Right lobe of liver (tissue), 6 donors: ENCODE measurements at regions not wholly inside any gene's neighbourhood (a gene's known extent, or its start where the extent isn't known, plus 50 kb on each side); places are given as distances from the start of the nearest gene placed in this dataset.

Source experiments
- ATAC-seq, 4 donors: fragments of 200-7000 bp; cut with Tn5 transposase; one replicate each; pipeline ENCODE4 v1.9.1; 2020; ENCODE audit warnings: mild to moderate bottlenecking in 4 of 4, moderate library complexity in 4 of 4
- DNase-seq, 3 donors: peaks; one replicate each; pipeline ENCODE4 v3.0.0-alpha.2; 2020
- H3K27ac ChIP-seq, 3 donors: fragments of 200-600 bp; one replicate each; pipeline ENCODE4 v1.8.0; 2022
- H3K27me3 ChIP-seq, 2 donors: fragments of 200-600 bp; one replicate each; pipeline ENCODE4 v1.8.0; 2022
- H3K36me3 ChIP-seq, 4 donors: fragments of 200-600 bp; sonication (generic) in 1 of 4; one replicate each; pipeline versions ENCODE4 v1.5.1 to v1.8.0; 2017 to 2022; ENCODE audit warnings: control low read depth in 1 of 4
- H3K4me1 ChIP-seq, 4 donors: fragments of 200-600 bp; sonication (generic) in 1 of 4; one replicate each; pipeline versions ENCODE4 v1.5.1 to v1.8.0; 2017 to 2022; ENCODE audit warnings: control low read depth in 1 of 4
- H3K4me3 ChIP-seq, 3 donors: fragments of 200-600 bp; one replicate each; pipeline ENCODE4 v1.8.0; 2022
- H3K9me3 ChIP-seq, 4 donors: fragments of 200-600 bp; sonication (generic) in 1 of 4; one replicate each; pipeline versions ENCODE4 v1.5.1 to v1.8.0; 2017 to 2022; ENCODE audit warnings: control low read depth in 1 of 4
- POLR2A ChIP-seq: fragments of 450-650 bp; IDR thresholded peaks from one replicate; pipeline ENCODE4 v1.6.1; 2017; ENCODE audit warnings: antibody characterized with exemption, mild to moderate bottlenecking
- WGBS: methylation state at CpG from one replicate; pipeline ENCODE4 v1.1.6; 2018; ENCODE audit warnings: low coverage, low lambda C conversion rate; ENCODE audit not compliant: insufficient coverage; ENCODE audit errors: missing lambda C conversion rate; 5-methylcytosine and 5-hydroxymethylcytosine counted together
- intact Hi-C, 2 donors: fragments of 100-400 bp; cut with DNase I; formaldehyde crosslinking; loops; one replicate each; pipeline versions ENCODE4 v1.11.2 to v1.14.1; 2022
- TF ChIP-seq, protein P1 (sequence below), 4 donors: fragments of 200-600 bp in 3 of 4; fragments of 450-650 bp in 1 of 4; IDR thresholded peaks; one replicate each; pipeline versions ENCODE4 v1.5.1 to v1.8.0; 2016 to 2022; ENCODE audit warnings: antibody characterized with exemption in 4 of 4, mild to moderate bottlenecking in 2 of 4
- donor health status: DM: no; HTN: yes; CAD: no.
- donor health status: DM: no; HTN: no; CAD: no.
- donor health status: DM: no; HTN: no; CAD: no.
- donor health status: DM: no; HTN: yes; CAD: no.
- donor health status: DM: no; HTN: yes; CAD: no.

GRCh38 chr7:21024485-21024867 is 237.8 kb upstream of the SP8 start:
- no peaks in the 10 kb centered on the region for H3K36me3 ChIP-seq
- no peak for ATAC-seq
- no peaks in the 10 kb centered on the region for H3K4me1 ChIP-seq
- H3K9me3 ChIP-seq, result no peaks in the 10 kb centered on the region
- TF ChIP-seq POLR2A, result no peak
- TF ChIP-seq, protein P1, sequence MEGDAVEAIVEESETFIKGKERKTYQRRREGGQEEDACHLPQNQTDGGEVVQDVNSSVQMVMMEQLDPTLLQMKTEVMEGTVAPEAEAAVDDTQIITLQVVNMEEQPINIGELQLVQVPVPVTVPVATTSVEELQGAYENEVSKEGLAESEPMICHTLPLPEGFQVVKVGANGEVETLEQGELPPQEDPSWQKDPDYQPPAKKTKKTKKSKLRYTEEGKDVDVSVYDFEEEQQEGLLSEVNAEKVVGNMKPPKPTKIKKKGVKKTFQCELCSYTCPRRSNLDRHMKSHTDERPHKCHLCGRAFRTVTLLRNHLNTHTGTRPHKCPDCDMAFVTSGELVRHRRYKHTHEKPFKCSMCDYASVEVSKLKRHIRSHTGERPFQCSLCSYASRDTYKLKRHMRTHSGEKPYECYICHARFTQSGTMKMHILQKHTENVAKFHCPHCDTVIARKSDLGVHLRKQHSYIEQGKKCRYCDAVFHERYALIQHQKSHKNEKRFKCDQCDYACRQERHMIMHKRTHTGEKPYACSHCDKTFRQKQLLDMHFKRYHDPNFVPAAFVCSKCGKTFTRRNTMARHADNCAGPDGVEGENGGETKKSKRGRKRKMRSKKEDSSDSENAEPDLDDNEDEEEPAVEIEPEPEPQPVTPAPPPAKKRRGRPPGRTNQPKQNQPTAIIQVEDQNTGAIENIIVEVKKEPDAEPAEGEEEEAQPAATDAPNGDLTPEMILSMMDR (IDR thresholded peaks at IDR 0.05), result no peak
- 57% methylated on average over 5 of the region's 5 CpGs for WGBS
- no peak for DNase-seq
- intact Hi-C loops, result no loop called here
- H3K27ac ChIP-seq, result no peak overlapping the region
- H3K27me3 ChIP-seq, result no peaks in the 10 kb centered on the region
- no peak overlapping the region for H3K4me3 ChIP-seq

DNA sequence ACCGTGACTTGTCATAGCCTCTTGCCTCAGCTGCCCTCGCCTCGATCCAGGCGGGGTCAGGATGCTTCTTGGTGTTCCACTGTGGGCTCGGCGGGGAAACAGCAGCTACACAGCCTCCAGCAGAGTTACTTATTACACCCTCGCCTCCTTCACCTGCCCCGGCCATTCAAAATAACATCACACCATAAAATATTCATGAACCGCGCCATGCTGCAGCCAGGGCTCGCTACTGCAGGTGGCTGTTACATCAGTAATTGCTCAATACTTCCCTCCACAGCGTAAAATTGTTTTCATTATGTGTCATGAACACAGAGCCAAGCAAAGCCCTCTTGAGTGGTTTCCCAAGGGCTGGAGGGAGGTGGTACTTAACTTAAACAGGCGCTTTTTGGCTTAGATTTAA is 241.5 kb upstream of the SP8 start:
- DNase-seq, result no peak
- H3K27ac ChIP-seq, result no peak overlapping the region
- H3K36me3 ChIP-seq, result no peaks in the 10 kb centered on the region
- 46% methylated on average over 11 of the region's 13 CpGs for WGBS
- H3K4me1 ChIP-seq, result no peaks in the 10 kb centered on the region
- intact Hi-C loops, result no loop called here
- TF ChIP-seq POLR2A, result no peak
- TF ChIP-seq, protein P1 (IDR thresholded peaks at IDR 0.05), result no peak
- ATAC-seq, result no peak
- no peaks in the 10 kb centered on the region for H3K9me3 ChIP-seq
- no peak overlapping the region for H3K4me3 ChIP-seq
- H3K27me3 ChIP-seq, result no peaks in the 10 kb centered on the region

DNA sequence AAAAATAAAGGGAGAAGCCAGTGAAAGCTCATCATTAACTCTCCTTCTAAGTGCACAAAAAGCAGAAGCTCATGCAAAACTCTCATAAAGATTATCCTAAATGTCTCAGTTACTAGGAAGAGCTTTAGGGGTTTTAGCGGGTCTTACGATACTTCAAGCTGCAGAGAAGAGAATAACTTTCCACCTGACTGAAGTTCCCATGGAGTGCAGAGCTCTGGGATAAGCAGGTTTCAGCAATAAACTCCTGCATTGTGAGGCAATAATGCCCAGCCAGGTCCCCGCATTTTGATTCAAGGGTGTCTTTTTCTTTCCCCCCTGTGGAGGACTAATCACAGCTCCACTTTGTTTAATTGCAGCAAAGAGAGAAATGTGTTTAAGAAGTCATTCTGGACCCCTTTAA is 241.9 kb upstream of the SP8 start:
- Histone ChIP-seq H3K4me1 (no peaks in the 10 kb centered on the region), H3K9me3 (no peaks in the 10 kb centered on the region), H3K27me3 (no peaks in the 10 kb centered on the region), H3K4me3 (no peak overlapping the region), H3K36me3 (no peaks in the 10 kb centered on the region), H3K27ac (no peak overlapping the region)
- 62% methylated on average over 3 of the region's 3 CpGs for WGBS
- no peak for ATAC-seq
- DNase-seq, result no peak
- TF ChIP-seq, protein P1 (IDR thresholded peaks at IDR 0.05), result no peak
- no peak for TF ChIP-seq POLR2A
- intact Hi-C loops, result no loop called here

- H3K36me3 ChIP-seq, result no peaks in the 10 kb centered on the region
- TF ChIP-seq, protein P1 (IDR thresholded peaks at IDR 0.05), result no peak
- TF ChIP-seq POLR2A, result no peak
- intact Hi-C loops, result no loop called here
- no peak overlapping the region for H3K27ac ChIP-seq
- DNase-seq, result no peak
- H3K4me3 ChIP-seq, result no peak overlapping the region
- no peaks in the 10 kb centered on the region for H3K4me1 ChIP-seq
- H3K9me3 ChIP-seq, result no peaks in the 10 kb centered on the region
- H3K27me3 ChIP-seq, result no peaks in the 10 kb centered on the region
- no peak for ATAC-seq
- WGBS, result 46% methylated on average over 6 of the region's 6 CpGs
Observed at GRCh38 chr7:21029006-21029405, 242.3 kb upstream of the SP8 start.

GRCh38 chr7:21030237-21030871 is 243.7 kb upstream of the SP8 start:
- H3K27ac ChIP-seq, result no peak overlapping the region
- no peak overlapping the region for H3K4me3 ChIP-seq
- TF ChIP-seq POLR2A, result no peak
- TF ChIP-seq, protein P1 (IDR thresholded peaks at IDR 0.05), result no peak
- intact Hi-C loops, result no loop called here
- H3K27me3 ChIP-seq, result no peaks in the 10 kb centered on the region
- WGBS, result 72% methylated on average over 7 of the region's 7 CpGs
- H3K9me3 ChIP-seq, result no peaks in the 10 kb centered on the region
- DNase-seq (no peak), ATAC-seq (no peak)
- H3K36me3 ChIP-seq, result no peaks in the 10 kb centered on the region
- H3K4me1 ChIP-seq, result no peaks in the 10 kb centered on the region
